Neural cell (in vitro differentiated cells): ENCODE measurements at regions not wholly inside any gene's neighbourhood (a gene's known extent, or its start where the extent isn't known, plus 50 kb on each side); places are given as distances from the start of the nearest gene placed in this dataset.

Experiments used
- H2AFZ ChIP-seq: fragments of 200-600, 300-800 bp; sonication (generic), shearing (Covaris generic); 2 replicates; pipeline ENCODE4 v1.6.0; 2014; ENCODE audit warnings: low read depth, mild to moderate bottlenecking, antibody characterized with exemption, low read length, moderate library complexity
- H3F3A ChIP-seq: fragments of 200-600 bp; shearing (Covaris generic); 2 replicates; pipeline ENCODE4 v1.6.1; 2016; ENCODE audit warnings: mild to moderate bottlenecking, moderate library complexity, mixed read lengths, antibody characterized with exemption, low read length; ENCODE audit not compliant: insufficient read depth, poor library complexity, severe bottlenecking
- H3K27ac ChIP-seq: fragments of 200-600, 300-800 bp; sonication (generic), shearing (Covaris generic); 2 replicates; pipeline ENCODE4 v1.5.1; 2014; ENCODE audit warnings: mild to moderate bottlenecking, low read length, moderate library complexity
- H3K27me3 ChIP-seq: fragments of 300-800, 200-600 bp; sonication (generic), shearing (Covaris generic); 2 replicates; pipeline ENCODE4 v1.6.0; 2014; ENCODE audit warnings: mild to moderate bottlenecking, low read depth, low read length, moderate library complexity; ENCODE audit not compliant: insufficient read depth
- H3K36me3 ChIP-seq: fragments of 300-800, 200-600 bp; sonication (generic), shearing (Covaris generic); 2 replicates; pipeline ENCODE4 v1.5.1; 2014; ENCODE audit warnings: mild to moderate bottlenecking, antibody characterized with exemption, low read length, moderate library complexity; ENCODE audit not compliant: insufficient read depth
- H3K4me2 ChIP-seq: fragments of 300-800, 200-600 bp; sonication (generic), shearing (Covaris generic); 2 replicates; pipeline ENCODE4 v1.6.0; 2014; ENCODE audit warnings: mild to moderate bottlenecking, low read length
- H3K4me3 ChIP-seq: fragments of 300-800, 200-600 bp; sonication (generic), shearing (Covaris generic); 2 replicates; pipeline ENCODE4 v1.5.1; 2014; ENCODE audit warnings: mild to moderate bottlenecking, low read length, moderate library complexity
- H3K79me2 ChIP-seq: fragments of 200-600 bp; shearing (Covaris generic); replicated peaks from 2 replicates; pipeline ENCODE4 v1.6.0; 2014; ENCODE audit warnings: mild to moderate bottlenecking, low read length, moderate library complexity; ENCODE audit not compliant: insufficient read depth
- H3K9ac ChIP-seq: fragments of 300-800, 200-600 bp; sonication (generic), shearing (Covaris generic); 2 replicates; pipeline ENCODE4 v1.6.1; 2016; ENCODE audit warnings: mild to moderate bottlenecking, low read length, mixed read lengths
- H3K9me2 ChIP-seq: fragments of 200-600 bp; shearing (Covaris generic); 2 replicates; pipeline ENCODE4 v1.6.1; 2016; ENCODE audit warnings: mild to moderate bottlenecking, low read length, mixed read lengths; ENCODE audit not compliant: insufficient read depth
- H3K9me3 ChIP-seq: fragments of 200-600, 300-800 bp; sonication (generic), shearing (Covaris generic); 2 replicates; pipeline ENCODE4 v1.6.1; 2016; ENCODE audit warnings: mild to moderate bottlenecking, mixed run types, low read length, moderate library complexity, mixed read lengths
- H4K20me1 ChIP-seq: fragments of 200-600 bp; shearing (Covaris generic); 2 replicates; pipeline ENCODE4 v1.6.1; 2016; ENCODE audit warnings: mild to moderate bottlenecking, mixed run types; ENCODE audit not compliant: insufficient read depth
- EP300 ChIP-seq: fragments of 450-650 bp; conservative IDR thresholded peaks from 2 replicates; pipeline ENCODE4 v1.6.1; 2014; ENCODE audit warnings: antibody characterized with exemption, mild to moderate bottlenecking, moderate library complexity; ENCODE audit not compliant: poor library complexity, severe bottlenecking
- EZH2 ChIP-seq: fragments of 200-600, 300-800 bp; shearing (Covaris generic), sonication (generic); IDR thresholded peaks from 2 replicates; pipeline ENCODE4 v1.6.1; 2014; ENCODE audit warnings: antibody characterized with exemption, low read length, borderline replicate concordance, mild to moderate bottlenecking; ENCODE audit not compliant: insufficient read depth, poor library complexity, severe bottlenecking
- MXI1 ChIP-seq: fragments of 450-650 bp; conservative IDR thresholded peaks from 2 replicates; pipeline ENCODE4 v1.6.1; 2014; ENCODE audit warnings: antibody characterized with exemption, mild to moderate bottlenecking; ENCODE audit not compliant: poor library complexity, severe bottlenecking
- POLR2AphosphoS5 ChIP-seq: IDR thresholded peaks from 2 replicates; pipeline ENCODE4 v1.6.1; 2012
- RAD21 ChIP-seq: fragments of 450-650 bp; conservative IDR thresholded peaks from 2 replicates; pipeline ENCODE4 v1.6.1; 2014; ENCODE audit warnings: antibody characterized with exemption, mild to moderate bottlenecking, moderate library complexity
- SMC3 ChIP-seq: fragments of 450-650 bp; conservative IDR thresholded peaks from 2 replicates; pipeline ENCODE4 v1.6.1; 2014; ENCODE audit warnings: antibody characterized with exemption, mild to moderate bottlenecking, moderate library complexity; ENCODE audit not compliant: poor library complexity
- TAF1 ChIP-seq: IDR thresholded peaks from 2 replicates; pipeline ENCODE4 v1.6.1; 2012; ENCODE audit warnings: low read depth
- TF ChIP-seq, protein P1 (sequence below): fragments of 450-650 bp; IDR thresholded peaks from 2 replicates; pipeline ENCODE4 v1.5.1; 2014; ENCODE audit warnings: antibody characterized with exemption, mild to moderate bottlenecking, moderate library complexity; ENCODE audit not compliant: poor library complexity, severe bottlenecking
- TF ChIP-seq, protein P2 (sequence below): IDR thresholded peaks from 2 replicates; pipeline ENCODE4 v1.6.1; 2012; ENCODE audit warnings: borderline replicate concordance

DNA sequence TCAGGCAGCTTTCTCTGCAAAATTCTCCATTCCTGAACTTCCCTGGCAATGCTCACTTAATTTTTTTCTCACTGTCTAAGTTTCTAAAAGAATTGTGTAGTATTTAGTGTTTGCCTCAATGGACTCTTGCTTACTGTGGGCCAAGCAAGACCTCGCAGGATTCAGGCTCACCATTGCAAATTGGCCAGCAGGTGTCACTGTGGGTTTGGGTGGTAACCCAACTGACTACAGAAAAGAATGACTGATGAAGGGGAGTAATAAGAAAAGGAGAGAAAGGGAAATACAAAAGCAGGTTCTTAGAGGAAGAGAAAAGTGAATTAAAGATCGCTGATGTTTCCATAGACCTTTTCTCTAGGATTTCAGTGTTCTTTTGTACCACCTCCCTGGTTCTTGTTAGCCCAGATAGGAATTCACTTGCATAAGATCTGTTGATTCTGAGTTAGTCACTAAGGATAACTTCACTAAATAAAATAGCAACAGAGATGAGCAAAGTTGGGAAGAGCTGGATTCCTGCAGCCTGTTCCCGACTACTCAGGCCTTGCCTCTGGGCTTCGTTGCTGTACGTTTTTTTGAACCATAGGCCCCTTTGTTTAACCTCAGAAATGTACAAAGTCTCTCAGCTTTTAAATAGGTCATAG lies 386.5 kb upstream of the DDHD1 start:
- no peak overlapping the region for H2AFZ ChIP-seq
- no peaks in the 10 kb centered on the region for H3K9me2 ChIP-seq
- no peaks in the 10 kb centered on the region for H3F3A ChIP-seq
- no peaks in the 10 kb centered on the region for H3K9me3 ChIP-seq
- H3K27ac ChIP-seq = no peak overlapping the region
- H3K27me3 ChIP-seq = no peaks in the 10 kb centered on the region
- H3K9ac ChIP-seq = no peak overlapping the region
- no peaks in the 10 kb centered on the region for H4K20me1 ChIP-seq
- no peak overlapping the region for H3K4me2 ChIP-seq
- H3K36me3 ChIP-seq = no peaks in the 10 kb centered on the region
- H3K79me2 ChIP-seq = no peaks in the 10 kb centered on the region
- TF ChIP-seq, protein P1, sequence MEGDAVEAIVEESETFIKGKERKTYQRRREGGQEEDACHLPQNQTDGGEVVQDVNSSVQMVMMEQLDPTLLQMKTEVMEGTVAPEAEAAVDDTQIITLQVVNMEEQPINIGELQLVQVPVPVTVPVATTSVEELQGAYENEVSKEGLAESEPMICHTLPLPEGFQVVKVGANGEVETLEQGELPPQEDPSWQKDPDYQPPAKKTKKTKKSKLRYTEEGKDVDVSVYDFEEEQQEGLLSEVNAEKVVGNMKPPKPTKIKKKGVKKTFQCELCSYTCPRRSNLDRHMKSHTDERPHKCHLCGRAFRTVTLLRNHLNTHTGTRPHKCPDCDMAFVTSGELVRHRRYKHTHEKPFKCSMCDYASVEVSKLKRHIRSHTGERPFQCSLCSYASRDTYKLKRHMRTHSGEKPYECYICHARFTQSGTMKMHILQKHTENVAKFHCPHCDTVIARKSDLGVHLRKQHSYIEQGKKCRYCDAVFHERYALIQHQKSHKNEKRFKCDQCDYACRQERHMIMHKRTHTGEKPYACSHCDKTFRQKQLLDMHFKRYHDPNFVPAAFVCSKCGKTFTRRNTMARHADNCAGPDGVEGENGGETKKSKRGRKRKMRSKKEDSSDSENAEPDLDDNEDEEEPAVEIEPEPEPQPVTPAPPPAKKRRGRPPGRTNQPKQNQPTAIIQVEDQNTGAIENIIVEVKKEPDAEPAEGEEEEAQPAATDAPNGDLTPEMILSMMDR = peak; percentile 90
- TF ChIP-seq SMC3 (peak; percentile 94), EZH2 (no peak), RAD21 (peak; percentile 92)
- H3K4me3 ChIP-seq = no peak overlapping the region

DNA sequence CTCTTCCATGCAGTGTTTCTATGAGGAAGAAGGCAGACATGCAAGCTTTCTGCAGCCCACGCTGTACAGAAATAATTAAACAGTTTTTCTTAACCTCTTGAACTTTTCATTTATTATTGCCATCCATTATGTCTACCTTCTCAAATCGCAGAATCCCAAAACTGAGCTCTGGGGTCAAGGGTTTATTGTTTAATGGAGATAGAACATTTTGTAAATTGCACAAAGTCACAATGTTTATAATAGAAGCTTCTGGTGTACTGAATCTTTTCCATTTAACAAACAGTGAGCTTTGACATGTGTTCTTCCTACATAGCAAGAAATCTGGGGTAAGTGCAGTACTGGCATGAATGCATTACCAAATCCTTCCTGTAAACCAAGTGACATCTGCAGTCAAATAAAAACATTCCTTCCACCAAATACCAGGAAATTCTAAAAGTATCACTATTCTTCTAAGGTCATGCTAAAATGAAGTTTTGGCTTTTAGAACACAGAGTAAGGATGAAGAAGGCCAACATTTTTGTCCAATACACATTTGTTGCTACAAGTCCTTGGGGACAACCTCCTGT lies 385.3 kb upstream of the DDHD1 start:
- H4K20me1 ChIP-seq = no peaks in the 10 kb centered on the region
- no peaks in the 10 kb centered on the region for H3F3A ChIP-seq
- H3K9me2 ChIP-seq = no peaks in the 10 kb centered on the region
- H3K36me3 ChIP-seq = no peaks in the 10 kb centered on the region
- no peak overlapping the region for H3K9ac ChIP-seq
- H3K4me2 ChIP-seq = no peak overlapping the region
- no peak overlapping the region for H3K27ac ChIP-seq
- H2AFZ ChIP-seq = no peak overlapping the region
- H3K27me3 ChIP-seq = no peaks in the 10 kb centered on the region
- TF ChIP-seq EZH2 (no peak), MXI1 (no peak), EP300 (no peak), SMC3 (no peak), RAD21 (no peak), POLR2AphosphoS5 (no peak), TAF1 (no peak)
- TF ChIP-seq, protein P2, sequence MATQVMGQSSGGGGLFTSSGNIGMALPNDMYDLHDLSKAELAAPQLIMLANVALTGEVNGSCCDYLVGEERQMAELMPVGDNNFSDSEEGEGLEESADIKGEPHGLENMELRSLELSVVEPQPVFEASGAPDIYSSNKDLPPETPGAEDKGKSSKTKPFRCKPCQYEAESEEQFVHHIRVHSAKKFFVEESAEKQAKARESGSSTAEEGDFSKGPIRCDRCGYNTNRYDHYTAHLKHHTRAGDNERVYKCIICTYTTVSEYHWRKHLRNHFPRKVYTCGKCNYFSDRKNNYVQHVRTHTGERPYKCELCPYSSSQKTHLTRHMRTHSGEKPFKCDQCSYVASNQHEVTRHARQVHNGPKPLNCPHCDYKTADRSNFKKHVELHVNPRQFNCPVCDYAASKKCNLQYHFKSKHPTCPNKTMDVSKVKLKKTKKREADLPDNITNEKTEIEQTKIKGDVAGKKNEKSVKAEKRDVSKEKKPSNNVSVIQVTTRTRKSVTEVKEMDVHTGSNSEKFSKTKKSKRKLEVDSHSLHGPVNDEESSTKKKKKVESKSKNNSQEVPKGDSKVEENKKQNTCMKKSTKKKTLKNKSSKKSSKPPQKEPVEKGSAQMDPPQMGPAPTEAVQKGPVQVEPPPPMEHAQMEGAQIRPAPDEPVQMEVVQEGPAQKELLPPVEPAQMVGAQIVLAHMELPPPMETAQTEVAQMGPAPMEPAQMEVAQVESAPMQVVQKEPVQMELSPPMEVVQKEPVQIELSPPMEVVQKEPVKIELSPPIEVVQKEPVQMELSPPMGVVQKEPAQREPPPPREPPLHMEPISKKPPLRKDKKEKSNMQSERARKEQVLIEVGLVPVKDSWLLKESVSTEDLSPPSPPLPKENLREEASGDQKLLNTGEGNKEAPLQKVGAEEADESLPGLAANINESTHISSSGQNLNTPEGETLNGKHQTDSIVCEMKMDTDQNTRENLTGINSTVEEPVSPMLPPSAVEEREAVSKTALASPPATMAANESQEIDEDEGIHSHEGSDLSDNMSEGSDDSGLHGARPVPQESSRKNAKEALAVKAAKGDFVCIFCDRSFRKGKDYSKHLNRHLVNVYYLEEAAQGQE = no peak
- TF ChIP-seq, protein P1 = no peak
- no peak overlapping the region for H3K4me3 ChIP-seq
- no peaks in the 10 kb centered on the region for H3K79me2 ChIP-seq
- no peaks in the 10 kb centered on the region for H3K9me3 ChIP-seq
